HepG2 (cell line): ENCODE measurements at regions not wholly inside any gene's neighbourhood (a gene's known extent, or its start where the extent isn't known, plus 50 kb on each side); places are given as distances from the start of the nearest gene placed in this dataset.

ENCODE experiments used
- CBX2 ChIP-seq, 2 experiments: fragments of 200-600 bp in 1 of 2; sonication (generic); formaldehyde crosslinking in 1 of 2; IDR thresholded peaks; 2 replicates each; pipeline versions ENCODE4 v1.7.0 to v1.8.1; 2018 to 2022; ENCODE audit warnings: low read depth in 2 of 2, low read length in 1 of 2, mild to moderate bottlenecking in 1 of 2, missing genetic modification reagents in 1 of 2
- HDAC2 ChIP-seq: sonication (generic); formaldehyde crosslinking; IDR thresholded peaks from 2 replicates; pipeline ENCODE4 v1.4.0; 2020; ENCODE audit warnings: missing genetic modification reagents
- HHEX ChIP-seq: IDR thresholded peaks from 2 replicates; pipeline ENCODE4 v1.6.1; 2016; ENCODE audit warnings: control low read depth
- IRX3 ChIP-seq: sonication (generic); formaldehyde crosslinking; IDR thresholded peaks from 2 replicates; pipeline ENCODE4 v1.8.1; 2023; ENCODE audit warnings: mild to moderate bottlenecking, low read depth, missing genetic modification reagents, borderline replicate concordance
- ZNF792 ChIP-seq: IDR thresholded peaks from 2 replicates; pipeline ENCODE4 v1.6.1; 2016
- ZNF879 ChIP-seq: sonication (generic); formaldehyde crosslinking; IDR thresholded peaks from 2 replicates; pipeline ENCODE4 v1.8.1; 2023; ENCODE audit warnings: missing genetic modification reagents
- TF ChIP-seq, protein P1 (sequence below): sonication (generic); formaldehyde crosslinking; IDR thresholded peaks from 2 replicates; pipeline ENCODE4 v1.4.0; 2020; ENCODE audit warnings: missing genetic modification reagents, low read depth, mild to moderate bottlenecking, borderline replicate concordance
- TF ChIP-seq, protein P2 (sequence below): sonication (generic); formaldehyde crosslinking; IDR thresholded peaks from 2 replicates; pipeline ENCODE4 v1.5.1; 2020; ENCODE audit warnings: missing genetic modification reagents, mild to moderate bottlenecking, borderline replicate concordance
- TF ChIP-seq, protein P3 (sequence below): sonication (generic); formaldehyde crosslinking; conservative IDR thresholded peaks from 2 replicates; pipeline ENCODE4 v1.8.0; 2022; ENCODE audit warnings: low read depth, missing genetic modification reagents
- TF ChIP-seq, protein P4 (sequence below): sonication (generic); formaldehyde crosslinking; IDR thresholded peaks from 2 replicates; pipeline ENCODE4 v1.4.0; 2020; ENCODE audit warnings: mild to moderate bottlenecking, missing genetic modification reagents
- TF ChIP-seq, protein P5 (sequence below): sonication (generic); formaldehyde crosslinking; IDR thresholded peaks from 2 replicates; pipeline ENCODE4 v1.4.0; 2020; ENCODE audit warnings: missing genetic modification reagents, borderline replicate concordance

DNA sequence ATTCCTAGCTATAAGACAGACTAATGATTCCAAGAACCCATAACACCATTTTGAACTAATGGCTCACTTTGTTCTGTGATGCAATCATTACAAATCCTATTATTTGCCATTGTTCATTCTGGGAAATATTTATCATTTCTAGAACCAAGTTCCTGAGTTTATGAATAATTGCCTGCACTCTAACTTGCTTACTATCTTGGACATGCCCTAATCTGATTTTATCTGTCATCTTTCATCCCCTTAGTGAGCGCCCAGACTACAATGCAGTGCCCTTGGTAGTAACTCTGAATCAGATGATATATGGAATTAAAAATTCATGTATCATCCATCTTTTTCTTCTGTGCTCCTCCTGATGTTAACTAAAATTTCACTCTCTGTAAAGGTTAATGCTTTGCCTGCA is 703.1 kb upstream of the MDGA2 start (continued):
- TF ChIP-seq, protein P1, sequence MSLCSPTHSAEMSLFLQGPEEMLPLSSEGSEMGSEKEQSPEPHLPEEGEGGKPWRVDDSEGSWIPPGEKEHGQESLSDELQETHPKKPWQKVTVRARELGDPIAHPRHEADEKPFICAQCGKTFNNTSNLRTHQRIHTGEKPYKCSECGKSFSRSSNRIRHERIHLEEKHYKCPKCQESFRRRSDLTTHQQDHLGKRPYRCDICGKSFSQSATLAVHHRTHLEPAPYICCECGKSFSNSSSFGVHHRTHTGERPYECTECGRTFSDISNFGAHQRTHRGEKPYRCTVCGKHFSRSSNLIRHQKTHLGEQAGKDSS = no peak
- TF ChIP-seq ZNF792 (CRISPR knock-in tag) (no peak), IRX3 (CRISPR knock-in tag) (no peak), ZNF879 (CRISPR knock-in tag) (no peak), HDAC2 (CRISPR knock-in tag) (no peak), HHEX (CRISPR knock-in tag) (no peak), CBX2 (IDR thresholded peaks at IDR 0.05; ENCODE audit: low read depth, low read length) (no peak), CBX2 (CRISPR knock-in tag; IDR thresholded peaks at IDR 0.05; ENCODE audit: low read depth) (no peak)
- TF ChIP-seq, protein P2, sequence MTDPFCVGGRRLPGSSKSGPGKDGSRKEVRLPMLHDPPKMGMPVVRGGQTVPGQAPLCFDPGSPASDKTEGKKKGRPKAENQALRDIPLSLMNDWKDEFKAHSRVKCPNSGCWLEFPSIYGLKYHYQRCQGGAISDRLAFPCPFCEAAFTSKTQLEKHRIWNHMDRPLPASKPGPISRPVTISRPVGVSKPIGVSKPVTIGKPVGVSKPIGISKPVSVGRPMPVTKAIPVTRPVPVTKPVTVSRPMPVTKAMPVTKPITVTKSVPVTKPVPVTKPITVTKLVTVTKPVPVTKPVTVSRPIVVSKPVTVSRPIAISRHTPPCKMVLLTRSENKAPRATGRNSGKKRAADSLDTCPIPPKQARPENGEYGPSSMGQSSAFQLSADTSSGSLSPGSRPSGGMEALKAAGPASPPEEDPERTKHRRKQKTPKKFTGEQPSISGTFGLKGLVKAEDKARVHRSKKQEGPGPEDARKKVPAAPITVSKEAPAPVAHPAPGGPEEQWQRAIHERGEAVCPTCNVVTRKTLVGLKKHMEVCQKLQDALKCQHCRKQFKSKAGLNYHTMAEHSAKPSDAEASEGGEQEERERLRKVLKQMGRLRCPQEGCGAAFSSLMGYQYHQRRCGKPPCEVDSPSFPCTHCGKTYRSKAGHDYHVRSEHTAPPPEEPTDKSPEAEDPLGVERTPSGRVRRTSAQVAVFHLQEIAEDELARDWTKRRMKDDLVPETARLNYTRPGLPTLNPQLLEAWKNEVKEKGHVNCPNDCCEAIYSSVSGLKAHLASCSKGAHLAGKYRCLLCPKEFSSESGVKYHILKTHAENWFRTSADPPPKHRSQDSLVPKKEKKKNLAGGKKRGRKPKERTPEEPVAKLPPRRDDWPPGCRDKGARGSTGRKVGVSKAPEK = no peak
- TF ChIP-seq, protein P3, sequence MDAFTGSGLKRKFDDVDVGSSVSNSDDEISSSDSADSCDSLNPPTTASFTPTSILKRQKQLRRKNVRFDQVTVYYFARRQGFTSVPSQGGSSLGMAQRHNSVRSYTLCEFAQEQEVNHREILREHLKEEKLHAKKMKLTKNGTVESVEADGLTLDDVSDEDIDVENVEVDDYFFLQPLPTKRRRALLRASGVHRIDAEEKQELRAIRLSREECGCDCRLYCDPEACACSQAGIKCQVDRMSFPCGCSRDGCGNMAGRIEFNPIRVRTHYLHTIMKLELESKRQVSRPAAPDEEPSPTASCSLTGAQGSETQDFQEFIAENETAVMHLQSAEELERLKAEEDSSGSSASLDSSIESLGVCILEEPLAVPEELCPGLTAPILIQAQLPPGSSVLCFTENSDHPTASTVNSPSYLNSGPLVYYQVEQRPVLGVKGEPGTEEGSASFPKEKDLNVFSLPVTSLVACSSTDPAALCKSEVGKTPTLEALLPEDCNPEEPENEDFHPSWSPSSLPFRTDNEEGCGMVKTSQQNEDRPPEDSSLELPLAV (CRISPR knock-in tag) = no peak
- TF ChIP-seq, protein P4, sequence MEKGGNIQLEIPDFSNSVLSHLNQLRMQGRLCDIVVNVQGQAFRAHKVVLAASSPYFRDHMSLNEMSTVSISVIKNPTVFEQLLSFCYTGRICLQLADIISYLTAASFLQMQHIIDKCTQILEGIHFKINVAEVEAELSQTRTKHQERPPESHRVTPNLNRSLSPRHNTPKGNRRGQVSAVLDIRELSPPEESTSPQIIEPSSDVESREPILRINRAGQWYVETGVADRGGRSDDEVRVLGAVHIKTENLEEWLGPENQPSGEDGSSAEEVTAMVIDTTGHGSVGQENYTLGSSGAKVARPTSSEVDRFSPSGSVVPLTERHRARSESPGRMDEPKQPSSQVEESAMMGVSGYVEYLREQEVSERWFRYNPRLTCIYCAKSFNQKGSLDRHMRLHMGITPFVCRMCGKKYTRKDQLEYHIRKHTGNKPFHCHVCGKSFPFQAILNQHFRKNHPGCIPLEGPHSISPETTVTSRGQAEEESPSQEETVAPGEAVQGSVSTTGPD = no peak
- TF ChIP-seq, protein P5, sequence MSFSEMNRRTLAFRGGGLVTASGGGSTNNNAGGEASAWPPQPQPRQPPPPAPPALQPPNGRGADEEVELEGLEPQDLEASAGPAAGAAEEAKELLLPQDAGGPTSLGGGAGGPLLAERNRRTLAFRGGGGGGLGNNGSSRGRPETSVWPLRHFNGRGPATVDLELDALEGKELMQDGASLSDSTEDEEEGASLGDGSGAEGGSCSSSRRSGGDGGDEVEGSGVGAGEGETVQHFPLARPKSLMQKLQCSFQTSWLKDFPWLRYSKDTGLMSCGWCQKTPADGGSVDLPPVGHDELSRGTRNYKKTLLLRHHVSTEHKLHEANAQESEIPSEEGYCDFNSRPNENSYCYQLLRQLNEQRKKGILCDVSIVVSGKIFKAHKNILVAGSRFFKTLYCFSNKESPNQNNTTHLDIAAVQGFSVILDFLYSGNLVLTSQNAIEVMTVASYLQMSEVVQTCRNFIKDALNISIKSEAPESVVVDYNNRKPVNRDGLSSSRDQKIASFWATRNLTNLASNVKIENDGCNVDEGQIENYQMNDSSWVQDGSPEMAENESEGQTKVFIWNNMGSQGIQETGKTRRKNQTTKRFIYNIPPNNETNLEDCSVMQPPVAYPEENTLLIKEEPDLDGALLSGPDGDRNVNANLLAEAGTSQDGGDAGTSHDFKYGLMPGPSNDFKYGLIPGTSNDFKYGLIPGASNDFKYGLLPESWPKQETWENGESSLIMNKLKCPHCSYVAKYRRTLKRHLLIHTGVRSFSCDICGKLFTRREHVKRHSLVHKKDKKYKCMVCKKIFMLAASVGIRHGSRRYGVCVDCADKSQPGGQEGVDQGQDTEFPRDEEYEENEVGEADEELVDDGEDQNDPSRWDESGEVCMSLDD = no peak
